GM23338 (cell line): ENCODE measurements at regions not wholly inside any gene's neighbourhood (a gene's known extent, or its start where the extent isn't known, plus 50 kb on each side); places are given as distances from the start of the nearest gene placed in this dataset.

Experiments
- ATAC-seq: fragments of 200-7000 bp; cut with Tn5 transposase; 3 replicates; pipeline ENCODE4 v1.9.1; 2020
- DNase-seq: peaks from one replicate; pipeline ENCODE4 v3.0.0-alpha.2; 2015; ENCODE audit warnings: low spot score
- H2AFZ ChIP-seq: fragments of 200-600 bp; sonication (generic); 2 replicates; pipeline ENCODE4 v1.8.0; 2016; ENCODE audit warnings: antibody characterized with exemption, mild to moderate bottlenecking, moderate library complexity
- H3F3A ChIP-seq: fragments of 200-600 bp; sonication (generic); replicated peaks from 2 replicates; pipeline ENCODE4 v1.8.0; 2017; ENCODE audit warnings: antibody characterized with exemption, mixed run types, low read depth
- H3K27ac ChIP-seq: fragments of 200-600 bp; sonication (generic); 2 replicates; pipeline ENCODE4 v1.6.1; 2016; ENCODE audit warnings: low read depth
- H3K27me3 ChIP-seq: fragments of 200-600 bp; sonication (generic); 2 replicates; pipeline ENCODE4 v1.8.0; 2016; ENCODE audit warnings: mild to moderate bottlenecking, mixed run types, moderate library complexity; ENCODE audit not compliant: insufficient read depth
- H3K36me3 ChIP-seq: fragments of 200-600 bp; sonication (generic); 2 replicates; pipeline ENCODE4 v1.8.0; 2016; ENCODE audit warnings: mild to moderate bottlenecking; ENCODE audit not compliant: insufficient read depth
- H3K4me1 ChIP-seq: fragments of 200-600 bp; sonication (generic); 2 replicates; pipeline ENCODE4 v1.8.0; 2016; ENCODE audit warnings: mild to moderate bottlenecking, moderate library complexity; ENCODE audit not compliant: insufficient read depth
- H3K4me2 ChIP-seq: fragments of 200-600 bp; sonication (generic); 2 replicates; pipeline ENCODE4 v1.7.1; 2017; ENCODE audit warnings: mixed run types
- H3K4me3 ChIP-seq: fragments of 200-600 bp; sonication (generic); 2 replicates; pipeline ENCODE4 v1.6.1; 2016; ENCODE audit warnings: mixed run types
- H3K79me2 ChIP-seq: fragments of 200-600 bp; sonication (generic); replicated peaks from 2 replicates; pipeline ENCODE4 v1.8.0; 2017; ENCODE audit warnings: mild to moderate bottlenecking; ENCODE audit not compliant: insufficient read depth
- H3K9me2 ChIP-seq: fragments of 200-600 bp; sonication (generic); 2 replicates; pipeline ENCODE4 v1.8.0; 2017; ENCODE audit not compliant: insufficient read depth
- H4K20me1 ChIP-seq: fragments of 200-600 bp; sonication (generic); replicated peaks from 2 replicates; pipeline ENCODE4 v1.8.0; 2017; ENCODE audit warnings: mild to moderate bottlenecking; ENCODE audit not compliant: insufficient read depth
- H3K27ac Mint-ChIP-seq: 2 replicates; pipeline ENCODE4 v1.8.0; 2020; ENCODE audit warnings: inconsistent platforms, mild to moderate bottlenecking, moderate library complexity, mixed read lengths
- H3K27me3 Mint-ChIP-seq: 3 replicates; pipeline ENCODE4 v1.8.0; 2022; ENCODE audit warnings: low read depth, mild to moderate bottlenecking, moderate library complexity, mixed read lengths, inconsistent platforms; ENCODE audit not compliant: insufficient read depth, poor library complexity
- H3K36me3 Mint-ChIP-seq: 3 replicates; pipeline ENCODE4 v1.8.0; 2021; ENCODE audit warnings: low read depth, mild to moderate bottlenecking, inconsistent platforms, moderate library complexity, mixed read lengths
- H3K4me1 Mint-ChIP-seq: 3 replicates; pipeline ENCODE4 v1.8.0; 2020; ENCODE audit warnings: mild to moderate bottlenecking, inconsistent platforms, mixed read lengths
- H3K4me3 Mint-ChIP-seq: 3 replicates; pipeline ENCODE4 v1.8.0; 2021; ENCODE audit warnings: moderate library complexity, mild to moderate bottlenecking, inconsistent platforms, mixed read lengths
- H3K9me3 Mint-ChIP-seq: 3 replicates; pipeline ENCODE4 v1.8.0; 2020; ENCODE audit warnings: moderate library complexity, mild to moderate bottlenecking, inconsistent platforms, mixed read lengths
- CREB1 ChIP-seq: fragments of 250-450 bp; sonication (Bioruptor Pico); IDR thresholded peaks from 2 replicates; pipeline ENCODE4 v1.5.0; 2020; ENCODE audit warnings: low read depth, mild to moderate bottlenecking, moderate library complexity
- EZH2 ChIP-seq: fragments of 200-600 bp; sonication (generic); IDR thresholded peaks from one replicate; pipeline ENCODE4 v1.8.0; 2017; ENCODE audit warnings: antibody characterized with exemption, mild to moderate bottlenecking, low read depth; ENCODE audit not compliant: unreplicated experiment
- JUNB ChIP-seq: IDR thresholded peaks from one replicate; pipeline ENCODE4 v1.6.1; 2016; ENCODE audit warnings: antibody characterized with exemption; ENCODE audit not compliant: unreplicated experiment
- NANOG ChIP-seq: IDR thresholded peaks from 2 replicates; pipeline ENCODE4 v1.6.1; 2016; ENCODE audit warnings: antibody characterized with exemption, borderline replicate concordance
- POLR2AphosphoS5 ChIP-seq: IDR thresholded peaks from 2 replicates; pipeline ENCODE4 v1.6.1; 2016; ENCODE audit warnings: antibody characterized with exemption, low read depth
- STAT1 ChIP-seq: IDR thresholded peaks from one replicate; pipeline ENCODE4 v1.6.1; 2016; ENCODE audit warnings: antibody characterized with exemption; ENCODE audit not compliant: unreplicated experiment
- ZNF114 ChIP-seq: fragments of 250-450 bp; sonication (Bioruptor Pico); IDR thresholded peaks from 2 replicates; pipeline ENCODE4 v1.5.0; 2020; ENCODE audit warnings: mild to moderate bottlenecking, moderate library complexity
- ZNF331 ChIP-seq: fragments of 250-450 bp; sonication (Bioruptor Pico); IDR thresholded peaks from 2 replicates; pipeline ENCODE4 v1.5.0; 2020; ENCODE audit warnings: low read depth, mild to moderate bottlenecking, moderate library complexity
- TF ChIP-seq, protein P1 (sequence below): IDR thresholded peaks from one replicate; pipeline ENCODE4 v1.6.1; 2018; ENCODE audit warnings: antibody characterized with exemption; ENCODE audit not compliant: unreplicated experiment
- TF ChIP-seq, protein P2 (sequence below): fragments of 250-450 bp; sonication (Bioruptor Pico); IDR thresholded peaks from 2 replicates; pipeline ENCODE4 v1.5.0; 2020; ENCODE audit warnings: mild to moderate bottlenecking, moderate library complexity
- TF ChIP-seq, protein P3 (sequence below): IDR thresholded peaks from 2 replicates; pipeline ENCODE4 v1.6.1; 2016; ENCODE audit warnings: antibody characterized with exemption

DNA sequence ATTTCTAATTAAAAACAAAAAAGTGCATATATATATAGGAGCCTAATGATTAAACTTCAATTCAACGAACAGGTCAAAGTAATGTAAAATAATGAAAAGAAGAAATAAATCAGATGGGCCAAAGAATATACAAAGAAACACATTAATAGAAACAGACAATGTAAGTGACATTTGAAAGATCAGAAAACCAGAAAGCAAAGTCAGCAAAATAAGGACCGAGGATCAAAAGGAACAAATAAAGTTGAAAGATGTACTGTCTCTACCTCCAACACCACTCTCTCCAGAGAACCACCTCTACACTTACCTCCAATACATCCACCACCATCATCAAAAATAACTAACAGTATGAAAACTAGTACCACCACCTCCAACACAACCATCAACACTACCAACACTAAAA lies 1226.3 kb upstream of the NCAM2 start (continued):
- TF ChIP-seq, protein P1, sequence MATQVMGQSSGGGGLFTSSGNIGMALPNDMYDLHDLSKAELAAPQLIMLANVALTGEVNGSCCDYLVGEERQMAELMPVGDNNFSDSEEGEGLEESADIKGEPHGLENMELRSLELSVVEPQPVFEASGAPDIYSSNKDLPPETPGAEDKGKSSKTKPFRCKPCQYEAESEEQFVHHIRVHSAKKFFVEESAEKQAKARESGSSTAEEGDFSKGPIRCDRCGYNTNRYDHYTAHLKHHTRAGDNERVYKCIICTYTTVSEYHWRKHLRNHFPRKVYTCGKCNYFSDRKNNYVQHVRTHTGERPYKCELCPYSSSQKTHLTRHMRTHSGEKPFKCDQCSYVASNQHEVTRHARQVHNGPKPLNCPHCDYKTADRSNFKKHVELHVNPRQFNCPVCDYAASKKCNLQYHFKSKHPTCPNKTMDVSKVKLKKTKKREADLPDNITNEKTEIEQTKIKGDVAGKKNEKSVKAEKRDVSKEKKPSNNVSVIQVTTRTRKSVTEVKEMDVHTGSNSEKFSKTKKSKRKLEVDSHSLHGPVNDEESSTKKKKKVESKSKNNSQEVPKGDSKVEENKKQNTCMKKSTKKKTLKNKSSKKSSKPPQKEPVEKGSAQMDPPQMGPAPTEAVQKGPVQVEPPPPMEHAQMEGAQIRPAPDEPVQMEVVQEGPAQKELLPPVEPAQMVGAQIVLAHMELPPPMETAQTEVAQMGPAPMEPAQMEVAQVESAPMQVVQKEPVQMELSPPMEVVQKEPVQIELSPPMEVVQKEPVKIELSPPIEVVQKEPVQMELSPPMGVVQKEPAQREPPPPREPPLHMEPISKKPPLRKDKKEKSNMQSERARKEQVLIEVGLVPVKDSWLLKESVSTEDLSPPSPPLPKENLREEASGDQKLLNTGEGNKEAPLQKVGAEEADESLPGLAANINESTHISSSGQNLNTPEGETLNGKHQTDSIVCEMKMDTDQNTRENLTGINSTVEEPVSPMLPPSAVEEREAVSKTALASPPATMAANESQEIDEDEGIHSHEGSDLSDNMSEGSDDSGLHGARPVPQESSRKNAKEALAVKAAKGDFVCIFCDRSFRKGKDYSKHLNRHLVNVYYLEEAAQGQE: no peak
- no peak for TF ChIP-seq POLR2AphosphoS5

DNA sequence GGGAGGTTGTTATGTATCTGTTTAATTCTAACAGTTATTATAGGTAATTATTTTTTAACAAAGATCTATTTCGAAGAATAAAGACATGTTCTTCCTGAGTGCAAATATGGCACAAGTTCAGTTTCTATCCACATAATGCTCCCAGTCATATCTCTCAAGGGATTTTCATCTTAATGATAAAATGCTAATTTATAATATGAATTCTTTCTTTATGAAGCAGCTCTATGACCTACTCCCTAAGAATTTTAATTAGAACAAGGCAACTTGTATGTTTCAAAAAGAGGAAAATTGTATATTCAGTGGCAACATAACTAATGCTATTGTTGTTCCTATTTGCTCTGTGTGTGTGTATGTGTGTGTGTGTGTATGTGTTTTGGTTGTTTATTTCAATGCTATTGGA lies 1222.1 kb upstream of the NCAM2 start:
- no peak for ATAC-seq
- no peak overlapping the region for H3K4me3 ChIP-seq
- H2AFZ ChIP-seq: no peak overlapping the region
- no peaks in the 10 kb centered on the region for H3K27me3 ChIP-seq
- H3K4me2 ChIP-seq: no peak overlapping the region
- H3K36me3 Mint-ChIP-seq: peaks cover 4% of the 10 kb centered on the region; the same call in 1 of the 3 replicates
- H3K36me3 ChIP-seq: no peaks in the 10 kb centered on the region
- H3K27ac Mint-ChIP-seq: no peak overlapping the region
- peaks cover 13% of the 10 kb centered on the region; the same call in 2 of the 3 replicates for H3K9me3 Mint-ChIP-seq
- H3F3A ChIP-seq: no peaks in the 10 kb centered on the region
- no peaks in the 10 kb centered on the region for H4K20me1 ChIP-seq
- no peaks in the 10 kb centered on the region; the same call in 1 of the 2 replicates for H3K9me2 ChIP-seq
- H3K4me1 ChIP-seq: no peaks in the 10 kb centered on the region
- no peak for DNase-seq
- H3K27me3 Mint-ChIP-seq: peaks cover 2% of the 10 kb centered on the region
- no peaks in the 10 kb centered on the region for H3K4me1 Mint-ChIP-seq
- no peak overlapping the region for H3K4me3 Mint-ChIP-seq
- H3K79me2 ChIP-seq: no peaks in the 10 kb centered on the region
- no peak overlapping the region for H3K27ac ChIP-seq
- TF ChIP-seq JUNB (no peak), EZH2 (no peak), STAT1 (no peak), POLR2AphosphoS5 (no peak), ZNF114 (CRISPR knock-in tag) (no peak), CREB1 (CRISPR knock-in tag) (no peak), NANOG (no peak), ZNF331 (CRISPR knock-in tag) (no peak)
- TF ChIP-seq, protein P1: no peak
- TF ChIP-seq, protein P2, sequence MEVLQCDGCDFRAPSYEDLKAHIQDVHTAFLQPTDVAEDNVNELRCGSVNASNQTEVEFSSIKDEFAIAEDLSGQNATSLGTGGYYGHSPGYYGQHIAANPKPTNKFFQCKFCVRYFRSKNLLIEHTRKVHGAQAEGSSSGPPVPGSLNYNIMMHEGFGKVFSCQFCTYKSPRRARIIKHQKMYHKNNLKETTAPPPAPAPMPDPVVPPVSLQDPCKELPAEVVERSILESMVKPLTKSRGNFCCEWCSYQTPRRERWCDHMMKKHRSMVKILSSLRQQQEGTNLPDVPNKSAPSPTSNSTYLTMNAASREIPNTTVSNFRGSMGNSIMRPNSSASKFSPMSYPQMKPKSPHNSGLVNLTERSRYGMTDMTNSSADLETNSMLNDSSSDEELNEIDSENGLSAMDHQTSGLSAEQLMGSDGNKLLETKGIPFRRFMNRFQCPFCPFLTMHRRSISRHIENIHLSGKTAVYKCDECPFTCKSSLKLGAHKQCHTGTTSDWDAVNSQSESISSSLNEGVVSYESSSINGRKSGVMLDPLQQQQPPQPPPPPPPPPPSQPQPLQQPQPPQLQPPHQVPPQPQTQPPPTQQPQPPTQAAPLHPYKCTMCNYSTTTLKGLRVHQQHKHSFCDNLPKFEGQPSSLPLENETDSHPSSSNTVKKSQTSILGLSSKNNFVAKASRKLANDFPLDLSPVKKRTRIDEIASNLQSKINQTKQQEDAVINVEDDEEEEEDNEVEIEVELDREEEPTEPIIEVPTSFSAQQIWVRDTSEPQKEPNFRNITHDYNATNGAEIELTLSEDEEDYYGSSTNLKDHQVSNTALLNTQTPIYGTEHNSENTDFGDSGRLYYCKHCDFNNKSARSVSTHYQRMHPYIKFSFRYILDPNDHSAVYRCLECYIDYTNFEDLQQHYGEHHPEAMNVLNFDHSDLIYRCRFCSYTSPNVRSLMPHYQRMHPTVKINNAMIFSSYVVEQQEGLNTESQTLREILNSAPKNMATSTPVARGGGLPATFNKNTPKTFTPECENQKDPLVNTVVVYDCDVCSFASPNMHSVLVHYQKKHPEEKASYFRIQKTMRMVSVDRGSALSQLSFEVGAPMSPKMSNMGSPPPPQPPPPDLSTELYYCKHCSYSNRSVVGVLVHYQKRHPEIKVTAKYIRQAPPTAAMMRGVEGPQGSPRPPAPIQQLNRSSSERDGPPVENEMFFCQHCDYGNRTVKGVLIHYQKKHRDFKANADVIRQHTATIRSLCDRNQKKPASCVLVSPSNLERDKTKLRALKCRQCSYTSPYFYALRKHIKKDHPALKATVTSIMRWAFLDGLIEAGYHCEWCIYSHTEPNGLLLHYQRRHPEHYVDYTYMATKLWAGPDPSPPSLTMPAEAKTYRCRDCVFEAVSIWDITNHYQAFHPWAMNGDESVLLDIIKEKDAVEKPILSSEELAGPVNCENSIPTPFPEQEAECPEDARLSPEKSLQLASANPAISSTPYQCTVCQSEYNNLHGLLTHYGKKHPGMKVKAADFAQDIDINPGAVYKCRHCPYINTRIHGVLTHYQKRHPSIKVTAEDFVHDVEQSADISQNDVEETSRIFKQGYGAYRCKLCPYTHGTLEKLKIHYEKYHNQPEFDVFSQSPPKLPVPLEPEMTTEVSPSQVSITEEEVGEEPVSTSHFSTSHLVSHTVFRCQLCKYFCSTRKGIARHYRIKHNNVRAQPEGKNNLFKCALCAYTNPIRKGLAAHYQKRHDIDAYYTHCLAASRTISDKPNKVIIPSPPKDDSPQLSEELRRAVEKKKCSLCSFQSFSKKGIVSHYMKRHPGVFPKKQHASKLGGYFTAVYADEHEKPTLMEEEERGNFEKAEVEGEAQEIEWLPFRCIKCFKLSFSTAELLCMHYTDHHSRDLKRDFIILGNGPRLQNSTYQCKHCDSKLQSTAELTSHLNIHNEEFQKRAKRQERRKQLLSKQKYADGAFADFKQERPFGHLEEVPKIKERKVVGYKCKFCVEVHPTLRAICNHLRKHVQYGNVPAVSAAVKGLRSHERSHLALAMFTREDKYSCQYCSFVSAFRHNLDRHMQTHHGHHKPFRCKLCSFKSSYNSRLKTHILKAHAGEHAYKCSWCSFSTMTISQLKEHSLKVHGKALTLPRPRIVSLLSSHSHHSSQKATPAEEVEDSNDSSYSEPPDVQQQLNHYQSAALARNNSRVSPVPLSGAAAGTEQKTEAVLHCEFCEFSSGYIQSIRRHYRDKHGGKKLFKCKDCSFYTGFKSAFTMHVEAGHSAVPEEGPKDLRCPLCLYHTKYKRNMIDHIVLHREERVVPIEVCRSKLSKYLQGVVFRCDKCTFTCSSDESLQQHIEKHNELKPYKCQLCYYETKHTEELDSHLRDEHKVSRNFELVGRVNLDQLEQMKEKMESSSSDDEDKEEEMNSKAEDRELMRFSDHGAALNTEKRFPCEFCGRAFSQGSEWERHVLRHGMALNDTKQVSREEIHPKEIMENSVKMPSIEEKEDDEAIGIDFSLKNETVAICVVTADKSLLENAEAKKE (CRISPR knock-in tag): no peak
- TF ChIP-seq, protein P3, sequence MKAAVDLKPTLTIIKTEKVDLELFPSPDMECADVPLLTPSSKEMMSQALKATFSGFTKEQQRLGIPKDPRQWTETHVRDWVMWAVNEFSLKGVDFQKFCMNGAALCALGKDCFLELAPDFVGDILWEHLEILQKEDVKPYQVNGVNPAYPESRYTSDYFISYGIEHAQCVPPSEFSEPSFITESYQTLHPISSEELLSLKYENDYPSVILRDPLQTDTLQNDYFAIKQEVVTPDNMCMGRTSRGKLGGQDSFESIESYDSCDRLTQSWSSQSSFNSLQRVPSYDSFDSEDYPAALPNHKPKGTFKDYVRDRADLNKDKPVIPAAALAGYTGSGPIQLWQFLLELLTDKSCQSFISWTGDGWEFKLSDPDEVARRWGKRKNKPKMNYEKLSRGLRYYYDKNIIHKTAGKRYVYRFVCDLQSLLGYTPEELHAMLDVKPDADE: no peak
